Adipocyte (in vitro differentiated cells): ENCODE measurements at regions not wholly inside any gene's neighbourhood (a gene's known extent, or its start where the extent isn't known, plus 50 kb on each side); places are given as distances from the start of the nearest gene placed in this dataset.
"Not testable (repeated sequence)": the region's sequence is repeated elsewhere in the genome, so short reads cannot be mapped to it uniquely, and the experiment has no call there.

ENCODE experiments used
- DNase-seq: peaks from one replicate; pipeline ENCODE4 v3.0.0-alpha.2; 2015; ENCODE audit warnings: low read depth
- H3K27me3 ChIP-seq: replicated peaks from 2 replicates; pipeline ENCODE4 v1.7.0; 2013; ENCODE audit warnings: mild to moderate bottlenecking, low read length, moderate library complexity; ENCODE audit not compliant: control insufficient read depth, insufficient read depth
- H3K36me3 ChIP-seq: 2 replicates; pipeline ENCODE4 v1.7.0; 2013; ENCODE audit warnings: low read length, mild to moderate bottlenecking, moderate library complexity; ENCODE audit not compliant: control insufficient read depth, insufficient read depth, severe bottlenecking
- H3K4me1 ChIP-seq: 2 replicates; pipeline ENCODE4 v1.7.0; 2013; ENCODE audit warnings: mild to moderate bottlenecking, low read length, moderate library complexity; ENCODE audit not compliant: control insufficient read depth, insufficient read depth
- H3K4me3 ChIP-seq: 2 replicates; pipeline ENCODE4 v1.7.0; 2013; ENCODE audit warnings: mild to moderate bottlenecking, low read length, moderate library complexity
- H3K9ac ChIP-seq: 2 replicates; pipeline ENCODE4 v1.7.0; 2013; ENCODE audit warnings: mild to moderate bottlenecking, low read length, moderate library complexity
- H3K9me3 ChIP-seq: 2 replicates; pipeline ENCODE4 v1.7.0; 2013; ENCODE audit warnings: mild to moderate bottlenecking, low read length, moderate library complexity; ENCODE audit not compliant: control insufficient read depth

GRCh38 chr2:187873132-187873531 is 318.9 kb upstream of the TFPI start:
- no peak for DNase-seq
- no peak overlapping the region for H3K9ac ChIP-seq
- H3K4me3 ChIP-seq, result no peak overlapping the region
- no peaks in the 10 kb centered on the region for H3K36me3 ChIP-seq
- peaks cover 4% of the 10 kb centered on the region for H3K27me3 ChIP-seq
- H3K9me3 ChIP-seq, result no peaks in the 10 kb centered on the region
- H3K4me1 ChIP-seq, result peaks cover 20% of the 10 kb centered on the region

DNA sequence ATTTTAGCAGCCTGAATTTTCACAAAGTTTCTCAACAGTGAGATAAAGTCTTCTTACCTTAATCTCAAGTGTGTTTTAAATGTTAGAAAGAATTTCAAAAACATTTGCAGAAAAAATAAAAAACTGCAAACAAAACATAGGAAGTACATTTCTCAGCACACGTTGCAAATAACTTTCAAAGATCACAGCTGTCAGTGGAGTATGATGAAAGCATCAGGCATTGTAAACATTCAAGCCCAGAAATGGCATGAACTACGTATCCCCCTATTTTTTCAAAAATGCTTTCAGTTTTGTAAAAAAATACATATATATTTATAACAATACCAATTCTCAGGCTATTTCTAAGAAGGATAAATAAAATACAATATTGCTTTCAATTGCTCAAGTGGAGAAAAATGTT is 320.6 kb upstream of the TFPI start:
- Histone ChIP-seq H3K4me3 (no peak overlapping the region), H3K27me3 (no peaks in the 10 kb centered on the region), H3K36me3 (no peaks in the 10 kb centered on the region), H3K9ac (no peak overlapping the region), H3K9me3 (no peaks in the 10 kb centered on the region), H3K4me1 (peaks cover 20% of the 10 kb centered on the region)
- DNase-seq, result peak; percentile 27

DNA sequence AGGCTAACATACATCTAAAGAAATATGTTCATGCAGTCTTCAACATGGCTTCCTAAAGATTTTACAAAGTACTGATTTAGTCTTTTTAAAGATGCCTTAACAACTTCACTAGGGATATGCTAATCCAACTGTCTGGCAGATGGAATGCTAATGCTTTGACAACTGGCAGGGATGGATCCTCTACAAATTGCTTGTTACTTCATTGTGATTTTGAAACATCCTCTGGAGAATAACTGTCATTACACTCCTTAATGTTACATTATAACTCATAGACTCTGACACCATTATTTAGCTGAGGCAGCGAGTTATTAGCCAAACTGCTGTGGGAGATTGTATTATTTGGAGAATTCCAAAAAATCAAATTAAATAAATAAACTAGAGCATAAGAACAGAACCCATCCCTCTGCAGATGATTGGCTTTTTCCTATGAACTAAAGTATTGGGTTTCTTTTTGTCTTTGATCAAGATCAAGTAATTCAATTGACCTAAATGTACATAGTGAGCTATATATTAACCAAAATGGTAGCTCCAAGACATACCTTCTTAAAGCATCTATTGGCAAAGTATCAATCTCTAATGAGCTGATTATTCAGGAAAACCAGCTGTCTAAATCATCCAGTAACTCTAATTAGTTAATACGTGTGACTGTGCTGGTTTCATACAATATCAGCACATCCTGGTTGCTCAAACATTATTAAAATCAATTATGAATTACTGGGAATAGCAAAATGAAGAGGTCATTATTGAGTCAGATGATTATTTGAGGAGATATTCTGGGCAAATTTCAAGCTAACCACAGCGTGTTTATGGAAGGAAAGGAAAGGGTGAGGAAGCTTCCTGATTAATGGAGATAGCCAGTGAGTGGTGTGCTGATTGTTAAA is 321.3 kb upstream of the TFPI start:
- DNase-seq, result no peak
- H3K27me3 ChIP-seq, result no peaks in the 10 kb centered on the region
- H3K4me3 ChIP-seq, result no peak overlapping the region
- peaks cover 20% of the 10 kb centered on the region for H3K4me1 ChIP-seq
- H3K36me3 ChIP-seq, result no peaks in the 10 kb centered on the region
- no peaks in the 10 kb centered on the region for H3K9me3 ChIP-seq
- no peak overlapping the region for H3K9ac ChIP-seq

GRCh38 chr2:187876554-187876953 is 322.3 kb upstream of the TFPI start:
- H3K4me1 ChIP-seq, result peaks cover 20% of the 10 kb centered on the region
- no peak overlapping the region for H3K9ac ChIP-seq
- no peak for DNase-seq
- no peaks in the 10 kb centered on the region for H3K36me3 ChIP-seq
- no peak overlapping the region for H3K4me3 ChIP-seq
- no peaks in the 10 kb centered on the region for H3K27me3 ChIP-seq
- H3K9me3 ChIP-seq, result no peaks in the 10 kb centered on the region

GRCh38 chr2:187877391-187877790 is 323.2 kb upstream of the TFPI start:
- DNase-seq, result no peak
- Histone ChIP-seq H3K36me3 (no peaks in the 10 kb centered on the region), H3K9ac (no peak overlapping the region), H3K4me3 (no peak overlapping the region), H3K9me3 (no peaks in the 10 kb centered on the region), H3K4me1 (peaks cover 20% of the 10 kb centered on the region), H3K27me3 (no peaks in the 10 kb centered on the region)

- no peak overlapping the region for H3K4me3 ChIP-seq
- H3K9me3 ChIP-seq, result no peaks in the 10 kb centered on the region
- DNase-seq, result peak; percentile 5
- no peak overlapping the region for H3K9ac ChIP-seq
- no peaks in the 10 kb centered on the region for H3K27me3 ChIP-seq
- H3K36me3 ChIP-seq, result no peaks in the 10 kb centered on the region
- H3K4me1 ChIP-seq, result peaks cover 20% of the 10 kb centered on the region
These were observed 323.9 kb upstream of the TFPI start for GRCh38 chr2:187878112-187878511.

GRCh38 chr2:187879491-187879890 is 325.3 kb upstream of the TFPI start:
- Histone ChIP-seq H3K4me1 (peaks cover 14% of the 10 kb centered on the region), H3K9ac (no peak overlapping the region), H3K27me3 (no peaks in the 10 kb centered on the region), H3K36me3 (no peaks in the 10 kb centered on the region), H3K4me3 (no peak overlapping the region), H3K9me3 (no peaks in the 10 kb centered on the region)
- no peak for DNase-seq

DNA sequence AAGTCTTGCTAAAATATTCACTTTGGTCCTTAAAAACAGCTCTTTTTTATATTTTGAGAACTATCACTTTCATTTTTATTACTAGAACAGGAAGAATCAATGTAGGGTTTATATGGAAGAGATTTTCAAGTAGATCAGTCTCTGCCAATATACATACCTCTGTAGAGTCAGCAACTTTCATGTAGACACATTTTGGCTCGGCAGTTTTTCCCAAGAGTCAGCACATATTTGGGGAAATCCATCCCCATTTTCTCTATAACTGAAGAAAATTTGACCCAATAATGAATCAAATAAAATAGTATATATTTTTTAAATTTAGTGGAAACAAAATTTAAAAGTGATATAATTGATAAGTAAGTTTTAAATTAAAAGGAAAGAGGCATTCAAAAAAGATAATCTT is 329.8 kb upstream of the TFPI start:
- Histone ChIP-seq H3K9ac (no peak overlapping the region), H3K27me3 (no peaks in the 10 kb centered on the region), H3K4me3 (no peak overlapping the region), H3K9me3 (no peaks in the 10 kb centered on the region), H3K36me3 (no peaks in the 10 kb centered on the region), H3K4me1 (no peaks in the 10 kb centered on the region)
- DNase-seq, result no peak

GRCh38 chr2:187890690-187891089 is 336.5 kb upstream of the TFPI start:
- no peaks in the 10 kb centered on the region for H3K9me3 ChIP-seq
- H3K27me3 ChIP-seq, result no peaks in the 10 kb centered on the region
- no peak for DNase-seq
- H3K36me3 ChIP-seq, result no peaks in the 10 kb centered on the region
- no peak overlapping the region for H3K4me3 ChIP-seq
- H3K9ac ChIP-seq, result no peak overlapping the region
- no peaks in the 10 kb centered on the region for H3K4me1 ChIP-seq

GRCh38 chr2:187900021-187900420 is 345.8 kb upstream of the TFPI start:
- Histone ChIP-seq H3K4me3 (no peak overlapping the region), H3K4me1 (no peaks in the 10 kb centered on the region), H3K9me3 (no peaks in the 10 kb centered on the region), H3K9ac (no peak overlapping the region), H3K36me3 (no peaks in the 10 kb centered on the region), H3K27me3 (no peaks in the 10 kb centered on the region)
- DNase-seq, result peak; percentile 28

DNA sequence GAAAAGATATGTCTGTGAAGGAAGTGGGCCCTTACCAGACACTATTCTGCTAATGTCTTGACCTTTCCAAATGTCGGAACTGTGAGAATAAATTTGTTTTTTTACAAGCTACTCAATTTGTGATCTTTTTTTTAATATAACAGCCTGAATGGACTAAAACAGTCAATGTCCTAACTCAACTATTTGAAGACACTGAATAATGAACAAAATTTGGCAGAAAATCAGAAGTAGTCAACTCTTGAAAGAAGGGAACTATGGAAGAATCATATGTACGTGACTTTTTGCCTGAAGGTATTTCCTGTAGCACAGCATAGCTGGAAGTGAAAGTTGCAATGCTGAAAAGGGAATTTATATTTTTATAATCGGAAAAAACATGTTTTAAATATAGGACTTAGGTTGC is 351.8 kb upstream of the TFPI start:
- no peak overlapping the region for H3K9ac ChIP-seq
- no peaks in the 10 kb centered on the region for H3K27me3 ChIP-seq
- H3K36me3 ChIP-seq, result no peaks in the 10 kb centered on the region
- no peak for DNase-seq
- no peaks in the 10 kb centered on the region for H3K9me3 ChIP-seq
- peaks cover 4% of the 10 kb centered on the region for H3K4me1 ChIP-seq
- H3K4me3 ChIP-seq, result no peak overlapping the region

DNA sequence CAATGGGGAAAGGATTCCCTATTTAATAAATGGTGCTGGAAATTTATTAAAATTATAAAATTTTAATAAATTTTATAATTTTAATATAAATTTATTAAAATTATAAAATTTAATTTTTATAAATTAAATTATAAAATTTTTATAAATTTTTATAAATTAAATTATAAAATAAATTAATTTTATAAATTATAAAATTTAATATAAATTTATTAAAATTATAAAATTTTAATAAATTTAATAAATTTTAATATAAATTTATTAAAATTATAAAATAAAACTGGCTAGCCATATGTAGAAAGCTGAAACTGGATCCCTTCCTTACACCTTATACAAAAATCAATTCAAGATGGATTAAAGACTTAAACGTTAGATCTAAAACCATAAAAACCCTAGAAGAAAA is 356.7 kb upstream of the TFPI start:
- H3K4me3 ChIP-seq, result not testable (repeated sequence)

More for the DNA sequence above, 356.7 kb upstream of the TFPI start:
- not testable (repeated sequence) for H3K4me1 ChIP-seq, H3K9ac ChIP-seq, H3K27me3 ChIP-seq, DNase-seq, H3K36me3 ChIP-seq, H3K9me3 ChIP-seq
